GM13977 (cell line): ENCODE measurements at regions not wholly inside any gene's neighbourhood (a gene's known extent, or its start where the extent isn't known, plus 50 kb on each side); places are given as distances from the start of the nearest gene placed in this dataset.

ENCODE experiments used
- DNase-seq: peaks from one replicate; pipeline ENCODE4 v3.0.0; 2012; ENCODE audit warnings: low spot score
- CTCF ChIP-seq: IDR thresholded peaks from 2 replicates; pipeline ENCODE4 v1.5.1; 2012; ENCODE audit warnings: mild to moderate bottlenecking, control low read depth; ENCODE audit not compliant: insufficient read depth; ENCODE audit errors: extremely low read depth, missing control alignments
- in situ Hi-C: fragments of 300-500 bp; cut with MboI; formaldehyde crosslinking; loops from one replicate; pipeline ENCODE4 v1.12.0; 2022; ENCODE audit warnings: low sequenced_read_pairs, low pct_unique_long_range_greater_than_20kb, mixed read lengths, inconsistent platforms; ENCODE audit not compliant: unreplicated experiment

GRCh38 chr22:49230194-49230577 is 597.5 kb downstream of the BRD1 start:
- TF ChIP-seq CTCF: no peak
- in situ Hi-C loops: no loop called here
- no peak for DNase-seq

- TF ChIP-seq CTCF: no peak
- no peak for DNase-seq
- in situ Hi-C loops: no loop called here
These were observed 598.0 kb downstream of the BRD1 start for GRCh38 chr22:49229483-49230193.

GRCh38 chr22:49228431-49229037 is 599.1 kb downstream of the BRD1 start:
- no peak for TF ChIP-seq CTCF
- in situ Hi-C loops: no loop called here
- DNase-seq: no peak

GRCh38 chr22:49227670-49228069 is 600.0 kb downstream of the BRD1 start:
- no peak for TF ChIP-seq CTCF
- DNase-seq: no peak
- in situ Hi-C loops: no loop called here

- no peak for TF ChIP-seq CTCF
- DNase-seq: no peak
- in situ Hi-C loops: no loop called here
These were observed 601.6 kb downstream of the BRD1 start for GRCh38 chr22:49226096-49226495.

- DNase-seq: no peak
- no peak for TF ChIP-seq CTCF
- in situ Hi-C loops: no loop called here
These were observed 603.4 kb downstream of the BRD1 start for GRCh38 chr22:49224243-49224642.

- TF ChIP-seq CTCF: no peak
- in situ Hi-C loops: no loop called here
- no peak for DNase-seq
These were observed 609.5 kb downstream of the BRD1 start for GRCh38 chr22:49218142-49218541.
